ENCODE measurements at regions not wholly inside any gene's neighbourhood (a gene's known extent, or its start where the extent isn't known, plus 50 kb on each side); places are given as distances from the start of the nearest gene placed in this dataset.

DNA sequence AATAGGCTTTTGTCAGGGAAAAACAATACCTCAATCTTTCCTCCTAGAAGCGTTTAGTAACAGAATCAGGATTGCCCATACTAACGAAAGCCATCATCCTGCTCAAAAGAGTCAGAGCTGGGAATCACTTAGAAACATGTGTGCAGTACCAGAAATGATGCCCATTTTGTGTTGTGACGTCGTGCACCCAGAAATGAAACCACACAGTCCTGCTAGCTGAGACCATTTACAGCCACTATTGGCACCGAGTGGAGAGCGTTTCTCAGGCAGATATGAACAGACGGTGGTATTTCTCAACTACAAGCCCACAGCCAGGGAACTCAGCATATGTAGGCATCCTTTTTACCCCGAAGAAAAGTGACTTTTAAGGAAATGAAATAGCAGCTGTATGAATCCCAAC lies 284.3 kb upstream of the LRATD1 start:
- ChIA-PET CTCF (no interaction called here), POLR2A (ENCODE audit: low non-redundant PET) (no interaction called here)
- TF ChIP-seq CTCF (conservative IDR thresholded peaks at IDR 0.05; ENCODE audit: low read depth): no peak

GRCh38 chr2:14350856-14351255 lies 281.7 kb upstream of the LRATD1 start:
- ChIA-PET POLR2A (ENCODE audit: low non-redundant PET) (no interaction called here), CTCF (no interaction called here)
- no peak for TF ChIP-seq CTCF (conservative IDR thresholded peaks at IDR 0.05; ENCODE audit: low read depth)
- no peak overlapping the region for H3K27ac ChIP-seq
- no peak for DNase-seq (ENCODE audit: low spot score)

More for the DNA sequence above, 284.3 kb upstream of the LRATD1 start:
- no peak overlapping the region for H3K27ac ChIP-seq
- no peak for DNase-seq (ENCODE audit: low spot score)

GRCh38 chr2:14352067-14352466 lies 280.4 kb upstream of the LRATD1 start:
- H3K27ac ChIP-seq: no peak overlapping the region
- no peak for DNase-seq (ENCODE audit: low spot score)
- no peak for TF ChIP-seq CTCF (conservative IDR thresholded peaks at IDR 0.05; ENCODE audit: low read depth)
- POLR2A ChIA-PET (ENCODE audit: low non-redundant PET): no interaction called here
- CTCF ChIA-PET: no interaction called here

DNA sequence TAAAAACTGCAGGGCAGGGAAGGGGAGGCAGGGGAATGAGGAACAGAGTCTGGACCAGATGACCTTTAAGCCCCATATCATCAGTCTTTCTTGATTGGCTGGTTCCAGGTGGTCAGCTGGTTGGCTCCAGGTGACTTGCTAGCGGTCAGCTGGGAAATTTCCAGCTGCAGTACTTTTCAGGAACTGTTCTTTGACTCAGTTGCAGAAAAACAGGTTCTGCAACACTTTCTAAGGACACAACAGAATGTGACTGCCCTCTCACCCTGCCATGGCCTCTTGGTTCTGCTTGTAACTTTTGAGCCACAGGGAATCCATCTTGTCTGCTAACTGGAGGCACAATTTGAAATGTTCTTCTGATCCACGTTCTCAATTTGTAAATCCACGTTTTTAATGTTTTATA lies 278.3 kb upstream of the LRATD1 start:
- ChIA-PET POLR2A (ENCODE audit: low non-redundant PET) (no interaction called here), CTCF (interaction anchor here (0.6 to 0.8 kb wide), 2 partner anchors 20 to 605 kb away, joined by 3 to 4 read pairs; no protein-coding TSS in a partner anchor)
- no peak for TF ChIP-seq CTCF (conservative IDR thresholded peaks at IDR 0.05; ENCODE audit: low read depth)
- H3K27ac ChIP-seq: no peak overlapping the region
- DNase-seq (ENCODE audit: low spot score): no peak

- POLR2A ChIA-PET (ENCODE audit: low non-redundant PET): no interaction called here
- TF ChIP-seq CTCF (conservative IDR thresholded peaks at IDR 0.05; ENCODE audit: low read depth): no peak
- CTCF ChIA-PET: interaction anchor here (0.6 kb wide), 1 partner anchor 606 kb away, joined by 3 read pairs; no protein-coding TSS in a partner anchor
- H3K27ac ChIP-seq: no peak overlapping the region
- no peak for DNase-seq (ENCODE audit: low spot score)
Measured at GRCh38 chr2:14355102-14355501, 277.4 kb upstream of the LRATD1 start.

DNA sequence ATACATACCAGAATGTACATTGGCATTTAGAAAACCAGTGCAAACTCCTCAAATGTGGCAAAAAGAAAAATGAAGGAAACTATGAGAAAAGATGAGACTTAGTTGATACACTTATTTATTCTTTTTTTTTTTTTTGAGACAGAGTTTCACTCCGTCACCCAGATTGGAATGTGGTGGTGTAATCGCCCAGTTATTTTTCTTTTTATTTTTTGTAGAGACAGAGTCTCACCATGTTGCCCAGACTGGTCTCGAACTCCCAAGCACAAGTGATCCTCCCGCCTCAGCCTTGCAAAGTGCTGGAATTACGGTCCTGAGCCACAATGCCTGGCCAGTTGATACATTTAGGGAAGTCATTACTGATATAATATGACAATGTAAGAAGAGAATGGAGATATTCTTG lies 274.2 kb upstream of the LRATD1 start:
- no peak overlapping the region for H3K27ac ChIP-seq
- POLR2A ChIA-PET (ENCODE audit: low non-redundant PET): no interaction called here
- TF ChIP-seq CTCF (conservative IDR thresholded peaks at IDR 0.05; ENCODE audit: low read depth): no peak
- no peak for DNase-seq (ENCODE audit: low spot score)
- CTCF ChIA-PET: no interaction called here

- H3K27ac ChIP-seq: no peak overlapping the region
- POLR2A ChIA-PET (ENCODE audit: low non-redundant PET): no interaction called here
- TF ChIP-seq CTCF (conservative IDR thresholded peaks at IDR 0.05; ENCODE audit: low read depth): no peak
- CTCF ChIA-PET: no interaction called here
- no peak for DNase-seq (ENCODE audit: low spot score)
Measured at GRCh38 chr2:14358774-14359173, 273.7 kb upstream of the LRATD1 start.

Measured in RWPE1 (cell line).